ENCODE measurements at regions not wholly inside any gene's neighbourhood (a gene's known extent, or its start where the extent isn't known, plus 50 kb on each side); places are given as distances from the start of the nearest gene placed in this dataset.

DNA sequence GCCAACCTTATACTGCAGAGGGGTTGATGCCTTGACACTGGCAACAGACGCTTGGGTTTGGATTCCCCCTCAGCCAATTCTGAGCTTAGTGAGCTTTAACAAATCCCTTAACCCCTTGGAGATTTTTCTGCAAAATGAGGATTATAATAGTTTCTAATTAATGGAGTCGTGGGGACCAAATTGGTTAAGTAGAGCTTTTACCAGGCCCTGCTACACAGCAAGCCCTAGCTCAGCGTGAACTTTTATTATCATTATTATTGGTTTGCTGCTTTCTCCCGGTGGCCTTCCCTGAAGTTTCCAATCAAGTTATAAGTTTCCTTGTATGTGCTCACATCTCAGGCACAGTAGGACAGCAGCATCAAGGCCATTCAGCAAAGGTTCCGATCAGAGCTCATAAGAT is 156.6 kb upstream of the GUCY1A2 start:
- CTCF ChIA-PET, result interaction anchor here (0.5 kb wide), 1 partner anchor 81 kb away, joined by 3 read pairs; no protein-coding TSS in a partner anchor
- H3K4me1 Mint-ChIP-seq (ENCODE audit: low read depth), result no peaks in the 10 kb centered on the region
- H3K9me3 Mint-ChIP-seq, result peaks cover 7% of the 10 kb centered on the region
- peaks cover 4% of the 10 kb centered on the region for H3K36me3 Mint-ChIP-seq (ENCODE audit: low read depth)
- no peak for DNase-seq
- intact Hi-C loops (cut with micrococcal nuclease), result no loop called here
- H3K27ac Mint-ChIP-seq, result no peak overlapping the region
- no peaks in the 10 kb centered on the region for H3K27me3 Mint-ChIP-seq (ENCODE audit: low read depth)
- H3K4me3 Mint-ChIP-seq, result no peak overlapping the region

DNA sequence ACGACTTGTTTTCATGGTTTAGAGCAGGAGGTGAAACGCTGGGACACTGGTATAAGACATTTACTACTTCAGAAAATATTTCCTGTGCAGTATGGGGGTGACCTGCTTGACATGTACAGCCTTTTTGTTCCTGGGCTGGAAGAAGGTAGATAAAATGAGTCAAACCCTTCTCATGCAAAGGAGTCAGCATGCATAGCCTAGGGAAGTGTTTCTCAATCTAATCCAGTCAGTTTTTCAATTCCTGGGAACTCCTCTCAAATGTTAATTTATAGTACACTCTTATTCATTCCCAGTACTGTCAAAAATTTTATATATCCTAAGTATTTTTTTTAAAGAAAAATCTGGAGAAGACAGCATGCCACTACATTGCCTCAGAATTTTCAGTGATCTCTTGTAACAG is 154.7 kb upstream of the GUCY1A2 start:
- DNase-seq, result no peak
- CTCF ChIA-PET, result no interaction called here
- H3K36me3 Mint-ChIP-seq (ENCODE audit: low read depth), result peaks cover 4% of the 10 kb centered on the region
- no peak overlapping the region for H3K27ac Mint-ChIP-seq
- no peaks in the 10 kb centered on the region for H3K4me1 Mint-ChIP-seq (ENCODE audit: low read depth)
- peaks cover 11% of the 10 kb centered on the region for H3K9me3 Mint-ChIP-seq
- H3K4me3 Mint-ChIP-seq, result no peak overlapping the region
- intact Hi-C loops (cut with micrococcal nuclease), result no loop called here
- no peaks in the 10 kb centered on the region for H3K27me3 Mint-ChIP-seq (ENCODE audit: low read depth)

DNA sequence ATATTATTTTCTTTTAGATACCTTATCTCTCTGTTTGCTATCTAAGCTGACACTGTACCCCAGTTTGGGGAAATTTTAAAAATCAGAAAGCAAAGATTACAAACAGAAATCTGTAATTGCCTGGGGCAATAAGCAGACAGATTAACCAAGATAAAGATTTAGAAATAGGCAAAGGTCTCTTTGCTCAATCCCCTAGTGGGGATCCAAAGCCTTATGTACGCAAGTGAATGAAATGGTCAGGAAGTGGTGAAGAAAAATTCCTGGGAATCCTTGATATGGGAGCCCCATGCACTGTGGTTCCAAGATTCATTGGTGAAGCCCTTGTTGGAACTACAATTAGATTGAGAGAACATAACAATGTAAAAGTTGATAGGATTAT is 139.5 kb upstream of the GUCY1A2 start:
- no peak overlapping the region for H3K4me3 Mint-ChIP-seq
- H3K4me1 Mint-ChIP-seq (ENCODE audit: low read depth), result no peaks in the 10 kb centered on the region
- H3K27me3 Mint-ChIP-seq (ENCODE audit: low read depth), result no peaks in the 10 kb centered on the region
- intact Hi-C loops (cut with micrococcal nuclease), result no loop called here
- no peak for DNase-seq
- H3K36me3 Mint-ChIP-seq (ENCODE audit: low read depth), result no peaks in the 10 kb centered on the region
- peaks cover 3% of the 10 kb centered on the region for H3K9me3 Mint-ChIP-seq
- H3K27ac Mint-ChIP-seq, result no peak overlapping the region
- CTCF ChIA-PET, result no interaction called here

DNA sequence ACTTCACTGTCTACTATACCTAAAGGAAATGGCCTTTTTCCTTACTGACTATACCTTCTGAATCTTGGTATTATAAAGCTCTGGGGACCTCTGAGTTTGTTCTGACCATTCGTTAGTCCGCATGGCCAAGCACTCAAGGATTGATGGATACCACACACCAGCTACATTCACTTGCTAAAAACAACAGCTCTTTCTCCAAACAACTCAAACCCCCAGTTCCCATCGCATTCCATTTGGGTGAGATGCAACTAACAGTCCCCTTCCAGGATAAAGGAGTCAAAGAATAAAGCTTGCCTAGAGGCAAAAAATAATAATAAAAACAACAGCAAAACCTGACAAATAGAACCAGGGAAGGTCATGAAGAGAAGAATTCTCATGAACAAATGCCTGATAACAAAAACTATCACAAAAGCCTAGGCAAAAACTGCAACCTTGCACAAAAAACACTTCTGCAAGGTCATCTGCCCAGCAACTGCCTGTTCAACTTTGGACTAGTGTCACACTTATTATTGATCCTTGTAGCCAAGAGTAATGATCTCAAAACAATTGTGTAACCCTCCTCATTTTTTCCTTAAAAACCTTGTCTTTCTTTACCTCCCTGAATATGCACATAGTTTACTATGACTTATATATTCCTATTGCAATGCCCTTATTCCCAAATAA is 139.0 kb upstream of the GUCY1A2 start:
- Mint-ChIP-seq H3K36me3 (ENCODE audit: low read depth) (no peaks in the 10 kb centered on the region), H3K4me1 (ENCODE audit: low read depth) (no peaks in the 10 kb centered on the region), H3K27ac (no peak overlapping the region), H3K27me3 (ENCODE audit: low read depth) (no peaks in the 10 kb centered on the region), H3K4me3 (no peak overlapping the region), H3K9me3 (peaks cover 3% of the 10 kb centered on the region)
- intact Hi-C loops (cut with micrococcal nuclease), result no loop called here
- no peak for DNase-seq
- CTCF ChIA-PET, result no interaction called here

DNA sequence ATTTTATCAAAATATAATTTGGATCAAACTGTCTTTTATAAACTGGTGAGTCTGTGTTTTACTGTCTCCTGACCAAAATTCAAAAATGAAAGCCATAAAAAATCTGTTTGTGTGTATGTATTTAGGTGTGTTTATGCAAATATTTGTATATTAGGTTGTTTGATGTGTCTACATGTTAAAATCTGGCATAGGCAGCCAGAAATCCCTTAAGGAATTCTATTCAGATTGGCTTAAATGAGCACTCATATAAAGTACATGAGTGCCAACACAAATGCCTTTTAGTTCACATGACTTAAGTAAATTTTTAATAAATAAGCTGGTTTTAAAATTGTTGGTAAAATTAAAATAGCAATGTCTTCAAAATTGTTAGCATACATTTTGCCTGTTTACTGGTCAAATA is 133.3 kb upstream of the GUCY1A2 start:
- H3K4me1 Mint-ChIP-seq (ENCODE audit: low read depth), result no peaks in the 10 kb centered on the region
- H3K4me3 Mint-ChIP-seq, result no peak overlapping the region
- no peaks in the 10 kb centered on the region for H3K27me3 Mint-ChIP-seq (ENCODE audit: low read depth)
- CTCF ChIA-PET, result no interaction called here
- DNase-seq, result no peak
- H3K9me3 Mint-ChIP-seq, result no peaks in the 10 kb centered on the region
- no peak overlapping the region for H3K27ac Mint-ChIP-seq
- intact Hi-C loops (cut with micrococcal nuclease), result no loop called here
- H3K36me3 Mint-ChIP-seq (ENCODE audit: low read depth), result no peaks in the 10 kb centered on the region

DNA sequence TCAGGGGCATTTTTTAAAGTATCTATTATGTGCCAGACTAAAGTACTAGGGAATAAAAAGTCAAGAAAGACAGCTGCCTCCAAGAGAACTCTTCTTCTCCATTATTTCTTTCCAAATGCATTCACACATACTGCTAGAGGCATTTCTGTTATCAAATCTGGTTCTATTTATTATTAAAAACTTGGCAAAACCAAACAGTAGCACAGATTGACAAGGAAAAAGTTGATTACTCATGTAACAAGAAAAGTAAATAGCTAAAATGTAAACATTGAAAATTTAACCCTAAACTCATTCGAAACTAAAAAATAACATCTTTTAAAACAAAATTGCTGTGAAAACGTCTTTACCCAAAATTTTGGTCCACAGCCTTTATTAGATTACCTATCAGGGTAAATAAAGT is 132.9 kb upstream of the GUCY1A2 start:
- intact Hi-C loops (cut with micrococcal nuclease), result no loop called here
- Mint-ChIP-seq H3K9me3 (no peaks in the 10 kb centered on the region), H3K4me3 (no peak overlapping the region), H3K27ac (no peak overlapping the region), H3K27me3 (ENCODE audit: low read depth) (no peaks in the 10 kb centered on the region), H3K4me1 (ENCODE audit: low read depth) (no peaks in the 10 kb centered on the region), H3K36me3 (ENCODE audit: low read depth) (no peaks in the 10 kb centered on the region)
- CTCF ChIA-PET, result no interaction called here
- DNase-seq, result no peak

DNA sequence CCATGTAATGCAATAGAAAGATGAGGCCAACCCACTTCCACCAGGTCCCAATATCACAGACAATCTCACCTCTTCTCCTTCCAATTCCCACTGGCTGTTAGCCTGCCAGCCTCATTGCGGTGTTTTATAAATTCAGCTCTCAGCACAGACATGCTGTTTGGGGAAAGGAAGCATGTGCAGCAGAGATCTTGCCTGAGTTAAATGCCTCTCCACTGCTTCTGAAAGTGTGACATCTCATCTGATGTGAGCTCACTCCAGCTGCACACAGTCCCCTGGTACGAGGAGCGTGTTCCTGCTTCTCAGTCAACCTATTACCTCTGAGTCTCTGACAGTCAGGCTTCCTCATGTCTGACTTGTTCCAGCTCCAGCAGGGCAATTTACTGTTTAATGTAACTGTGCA is 122.7 kb upstream of the GUCY1A2 start:
- H3K4me1 Mint-ChIP-seq (ENCODE audit: low read depth), result no peaks in the 10 kb centered on the region
- H3K4me3 Mint-ChIP-seq, result no peak overlapping the region
- CTCF ChIA-PET, result no interaction called here
- no peaks in the 10 kb centered on the region for H3K27me3 Mint-ChIP-seq (ENCODE audit: low read depth)
- intact Hi-C loops (cut with micrococcal nuclease), result no loop called here
- no peaks in the 10 kb centered on the region for H3K36me3 Mint-ChIP-seq (ENCODE audit: low read depth)
- peaks cover 7% of the 10 kb centered on the region for H3K9me3 Mint-ChIP-seq
- DNase-seq, result no peak
- no peak overlapping the region for H3K27ac Mint-ChIP-seq

DNA sequence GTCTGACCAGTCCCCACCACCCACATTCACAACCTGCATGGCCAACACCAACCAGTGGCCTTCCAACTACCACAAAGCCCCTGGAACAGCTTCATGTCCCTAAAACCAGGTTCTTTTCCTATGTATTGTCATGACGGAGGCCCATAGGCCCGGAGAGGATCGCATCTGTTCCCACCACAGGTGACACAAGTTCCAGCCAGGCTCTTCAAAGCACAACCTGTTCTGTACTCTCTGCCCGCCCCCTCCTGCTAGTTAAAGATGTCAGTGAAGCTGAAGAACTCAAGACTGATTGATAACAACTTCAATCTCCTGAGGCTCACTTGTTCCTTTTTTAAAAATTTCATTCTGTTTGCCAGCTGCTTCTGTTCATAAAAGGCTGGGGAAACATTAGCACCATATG is 121.1 kb upstream of the GUCY1A2 start:
- Mint-ChIP-seq H3K27me3 (ENCODE audit: low read depth) (no peaks in the 10 kb centered on the region), H3K27ac (no peak overlapping the region), H3K9me3 (peaks cover 11% of the 10 kb centered on the region), H3K36me3 (ENCODE audit: low read depth) (no peaks in the 10 kb centered on the region), H3K4me3 (no peak overlapping the region), H3K4me1 (ENCODE audit: low read depth) (no peaks in the 10 kb centered on the region)
- intact Hi-C loops (cut with micrococcal nuclease), result no loop called here
- DNase-seq, result no peak
- CTCF ChIA-PET, result no interaction called here

DNA sequence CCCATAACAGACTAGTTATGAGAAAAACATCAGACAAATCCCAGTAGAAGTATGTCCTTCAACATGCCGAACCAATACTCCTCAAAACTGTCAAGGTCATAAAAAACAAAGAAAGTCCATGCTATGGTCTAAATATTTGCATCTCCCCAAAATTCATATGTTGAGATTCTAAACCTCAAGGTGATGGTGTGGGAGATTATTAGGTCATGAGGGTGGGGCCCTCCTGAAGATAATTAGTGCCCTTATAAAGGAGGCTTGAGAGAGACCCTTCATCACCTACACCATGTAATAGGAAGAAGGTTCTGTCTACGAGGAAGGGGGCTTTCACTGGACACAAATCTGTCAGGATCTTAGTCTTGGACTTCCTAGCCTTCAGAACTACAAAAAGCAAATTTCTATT is 118.6 kb upstream of the GUCY1A2 start:
- Mint-ChIP-seq H3K36me3 (ENCODE audit: low read depth) (no peaks in the 10 kb centered on the region), H3K27me3 (ENCODE audit: low read depth) (no peaks in the 10 kb centered on the region), H3K4me3 (no peak overlapping the region), H3K27ac (no peak overlapping the region), H3K9me3 (peaks cover 11% of the 10 kb centered on the region), H3K4me1 (ENCODE audit: low read depth) (no peaks in the 10 kb centered on the region)
- DNase-seq, result no peak
- intact Hi-C loops (cut with micrococcal nuclease), result no loop called here
- CTCF ChIA-PET, result no interaction called here

DNA sequence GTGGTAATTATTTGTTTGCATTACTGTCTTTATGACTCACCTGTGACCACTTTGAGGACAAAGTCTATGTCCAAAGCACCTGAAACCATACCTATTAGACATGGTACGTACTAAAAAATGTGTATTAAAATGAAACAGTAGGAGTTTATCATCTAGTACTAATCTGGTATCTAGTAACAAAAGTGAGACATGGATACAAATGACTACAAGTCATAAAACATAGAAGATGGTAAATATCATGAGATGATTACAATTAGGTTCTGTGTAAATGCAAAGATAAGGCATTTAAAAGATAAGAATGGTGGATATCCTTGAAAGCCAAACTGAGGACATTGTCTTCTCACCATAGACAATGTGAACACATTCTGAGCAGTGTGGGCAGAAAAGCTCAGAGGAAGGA is 113.5 kb upstream of the GUCY1A2 start:
- H3K4me3 Mint-ChIP-seq, result no peak overlapping the region
- H3K9me3 Mint-ChIP-seq, result peaks cover 11% of the 10 kb centered on the region
- CTCF ChIA-PET, result no interaction called here
- no peak for DNase-seq
- intact Hi-C loops (cut with micrococcal nuclease), result no loop called here
- no peak overlapping the region for H3K27ac Mint-ChIP-seq
- H3K36me3 Mint-ChIP-seq (ENCODE audit: low read depth), result no peaks in the 10 kb centered on the region
- no peaks in the 10 kb centered on the region for H3K27me3 Mint-ChIP-seq (ENCODE audit: low read depth)
- H3K4me1 Mint-ChIP-seq (ENCODE audit: low read depth), result no peaks in the 10 kb centered on the region

DNA sequence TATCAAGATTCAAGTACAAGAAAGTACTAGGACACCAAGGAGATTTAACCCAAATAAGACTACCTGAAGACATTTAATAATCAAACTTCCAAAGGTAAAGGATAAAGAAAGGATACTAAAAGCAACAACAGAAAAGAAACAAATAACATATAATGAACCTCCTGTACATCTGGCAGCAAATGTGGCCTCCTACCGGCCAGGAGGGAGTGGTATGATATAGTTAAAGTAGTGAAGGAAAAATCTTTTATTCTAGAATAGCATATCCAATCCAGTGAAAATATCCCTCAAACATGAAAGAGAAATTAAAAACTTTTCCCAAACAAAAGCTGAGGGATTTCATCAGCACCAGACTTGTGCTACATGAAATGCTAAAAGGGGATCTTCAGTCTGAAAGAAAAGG is 104.7 kb upstream of the GUCY1A2 start:
- no peak for DNase-seq
- H3K4me3 Mint-ChIP-seq, result no peak overlapping the region

DNA sequence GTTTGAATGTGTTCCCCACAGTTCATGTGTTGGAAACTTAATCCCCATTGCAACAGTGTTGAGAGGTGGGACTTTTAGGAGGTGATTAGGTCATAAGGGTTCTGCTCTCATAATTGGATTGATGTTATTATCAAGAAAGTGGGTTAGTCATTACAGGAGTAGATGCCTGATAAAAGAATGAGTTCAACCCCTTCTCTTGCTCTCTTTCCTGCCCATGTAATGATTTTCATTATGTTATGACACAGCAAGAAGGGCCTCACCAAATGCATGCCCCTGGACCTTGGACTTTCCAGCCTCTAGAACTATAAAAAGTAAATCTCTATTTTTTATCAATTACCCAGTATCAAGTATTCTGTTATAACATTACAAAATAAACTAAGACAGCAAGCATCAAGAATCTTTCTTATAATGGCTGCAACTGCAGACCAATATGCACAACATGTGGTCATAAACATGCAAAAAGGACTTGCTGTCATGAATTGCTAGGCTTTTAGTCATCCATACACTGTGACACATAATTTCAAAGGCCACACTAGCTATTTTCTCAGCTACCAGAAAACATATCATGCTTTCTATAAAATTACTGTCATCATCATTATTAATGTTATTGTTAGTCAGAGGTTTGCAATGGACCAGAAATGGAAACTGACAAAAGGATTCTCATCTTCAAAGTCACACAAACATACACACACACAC is 99.9 kb upstream of the GUCY1A2 start:
- CTCF ChIA-PET, result interaction anchor here (0.6 kb wide), 1 partner anchor 147 kb away, joined by 3 read pairs; no protein-coding TSS in a partner anchor
- Mint-ChIP-seq H3K36me3 (ENCODE audit: low read depth) (no peaks in the 10 kb centered on the region), H3K9me3 (peaks cover 11% of the 10 kb centered on the region), H3K4me3 (no peak overlapping the region), H3K27me3 (ENCODE audit: low read depth) (no peaks in the 10 kb centered on the region), H3K4me1 (ENCODE audit: low read depth) (no peaks in the 10 kb centered on the region), H3K27ac (no peak overlapping the region)
- intact Hi-C loops (cut with micrococcal nuclease), result no loop called here
- DNase-seq, result no peak

More for the DNA sequence above, 104.7 kb upstream of the GUCY1A2 start:
- peaks cover 5% of the 10 kb centered on the region for H3K9me3 Mint-ChIP-seq
- no peaks in the 10 kb centered on the region for H3K4me1 Mint-ChIP-seq (ENCODE audit: low read depth)
- no peaks in the 10 kb centered on the region for H3K27me3 Mint-ChIP-seq (ENCODE audit: low read depth)
- CTCF ChIA-PET, result no interaction called here
- intact Hi-C loops (cut with micrococcal nuclease), result no loop called here
- no peak overlapping the region for H3K27ac Mint-ChIP-seq
- H3K36me3 Mint-ChIP-seq (ENCODE audit: low read depth), result no peaks in the 10 kb centered on the region

DNA sequence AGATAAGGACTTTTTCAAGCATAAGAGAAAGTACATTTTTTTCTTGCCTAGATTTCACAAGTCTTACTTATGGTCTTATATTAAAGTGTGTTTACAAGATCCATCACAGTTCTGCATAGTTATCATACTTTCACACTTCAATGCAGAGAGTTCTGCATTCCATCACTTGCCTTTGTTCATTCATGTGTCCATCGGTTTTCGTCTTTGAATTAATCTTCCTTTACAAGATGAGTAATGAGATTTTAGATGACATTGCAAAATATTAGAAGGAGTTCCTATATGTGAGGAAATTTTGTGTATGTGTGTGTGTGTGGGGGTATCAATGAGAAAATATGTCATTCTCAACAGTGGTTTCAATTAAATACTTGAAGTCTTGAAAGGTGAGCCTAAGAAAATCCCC is 98.1 kb upstream of the GUCY1A2 start:
- H3K4me3 Mint-ChIP-seq, result no peak overlapping the region
- no peak for DNase-seq
- H3K27ac Mint-ChIP-seq, result no peak overlapping the region
- intact Hi-C loops (cut with micrococcal nuclease), result no loop called here
- no peaks in the 10 kb centered on the region for H3K36me3 Mint-ChIP-seq (ENCODE audit: low read depth)
- H3K9me3 Mint-ChIP-seq, result peaks cover 11% of the 10 kb centered on the region
- no peaks in the 10 kb centered on the region for H3K4me1 Mint-ChIP-seq (ENCODE audit: low read depth)
- no peaks in the 10 kb centered on the region for H3K27me3 Mint-ChIP-seq (ENCODE audit: low read depth)
- CTCF ChIA-PET, result interaction anchor here (0.6 kb wide), 1 partner anchor 141 kb away, joined by 3 read pairs; no protein-coding TSS in a partner anchor

Measured in activated naive CD4-positive, alpha-beta T cell treated with anti-CD3 and anti-CD28 coated beads for 36 hours (primary cell).